ENCODE measurements at regions not wholly inside any gene's neighbourhood (a gene's known extent, or its start where the extent isn't known, plus 50 kb on each side); places are given as distances from the start of the nearest gene placed in this dataset.

- no peak overlapping the region for H3K4me3 ChIP-seq (ENCODE audit: low read depth, low read length)
- DNase-seq (ENCODE audit: low read depth): no peak
- no peak for TF ChIP-seq CTCF (IDR thresholded peaks at IDR 0.05; ENCODE audit: insufficient read depth, low read depth, low read length)
These were observed 546.4 kb downstream of the DTWD2 start for GRCh38 chr5:118441956-118442355.

DNA sequence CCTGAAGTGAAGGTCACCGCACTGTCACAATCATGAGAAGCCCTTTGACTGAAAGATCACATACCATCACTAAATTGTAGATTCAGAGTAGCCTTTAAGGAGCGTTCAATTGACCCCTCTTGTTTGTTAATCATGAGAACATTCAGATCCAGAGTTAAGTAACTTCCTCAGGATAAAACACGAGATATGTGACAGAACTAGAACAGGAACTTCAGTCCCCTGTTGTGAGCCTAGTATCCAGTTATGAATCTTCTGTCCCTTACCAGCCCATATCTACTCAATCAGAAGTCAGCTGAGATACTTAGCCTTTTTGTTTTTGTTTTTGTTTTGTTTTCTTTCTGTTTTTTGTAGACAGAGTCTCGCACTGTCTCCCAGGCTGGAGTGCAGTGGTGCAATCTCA is 547.3 kb downstream of the DTWD2 start:
- no peak overlapping the region for H3K4me3 ChIP-seq (ENCODE audit: low read depth, low read length)
- DNase-seq (ENCODE audit: low read depth): no peak
- TF ChIP-seq CTCF (IDR thresholded peaks at IDR 0.05; ENCODE audit: insufficient read depth, low read depth, low read length): no peak

GRCh38 chr5:118440496-118440895 is 547.9 kb downstream of the DTWD2 start:
- TF ChIP-seq CTCF (IDR thresholded peaks at IDR 0.05; ENCODE audit: insufficient read depth, low read depth, low read length): no peak
- H3K4me3 ChIP-seq (ENCODE audit: low read depth, low read length): no peak overlapping the region
- no peak for DNase-seq (ENCODE audit: low read depth)

DNA sequence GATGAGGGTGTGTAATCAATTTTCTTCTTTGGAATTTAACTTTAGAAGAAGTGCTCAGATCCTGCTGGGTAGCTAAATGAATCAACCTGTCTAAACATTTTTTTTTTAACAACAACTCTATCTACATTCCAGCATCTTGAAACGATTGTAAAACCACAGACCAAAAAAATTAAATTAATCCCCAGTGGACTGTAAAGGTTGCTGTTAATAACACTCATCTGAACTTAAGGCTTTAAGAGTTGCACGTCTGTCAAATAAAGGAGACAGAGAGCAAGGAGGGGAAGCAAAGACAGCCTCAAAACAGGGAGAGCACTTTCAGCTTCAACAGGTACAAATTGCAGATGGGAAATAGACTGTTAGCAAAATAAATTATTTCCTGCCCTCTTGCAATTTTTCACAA is 548.5 kb downstream of the DTWD2 start:
- TF ChIP-seq CTCF (IDR thresholded peaks at IDR 0.05; ENCODE audit: insufficient read depth, low read depth, low read length): no peak
- no peak for DNase-seq (ENCODE audit: low read depth)
- no peak overlapping the region for H3K4me3 ChIP-seq (ENCODE audit: low read depth, low read length)

- H3K4me3 ChIP-seq (ENCODE audit: low read depth, low read length): no peak overlapping the region
- no peak for DNase-seq (ENCODE audit: low read depth)
- no peak for TF ChIP-seq CTCF (IDR thresholded peaks at IDR 0.05; ENCODE audit: insufficient read depth, low read depth, low read length)
These were observed 553.2 kb downstream of the DTWD2 start for GRCh38 chr5:118435131-118435530.

GRCh38 chr5:118434522-118434921 is 553.8 kb downstream of the DTWD2 start:
- no peak overlapping the region for H3K4me3 ChIP-seq (ENCODE audit: low read depth, low read length)
- TF ChIP-seq CTCF (IDR thresholded peaks at IDR 0.05; ENCODE audit: insufficient read depth, low read depth, low read length): no peak
- DNase-seq (ENCODE audit: low read depth): no peak

- H3K4me3 ChIP-seq (ENCODE audit: low read depth, low read length): no peak overlapping the region
- no peak for DNase-seq (ENCODE audit: low read depth)
- no peak for TF ChIP-seq CTCF (IDR thresholded peaks at IDR 0.05; ENCODE audit: insufficient read depth, low read depth, low read length)
These were observed 558.3 kb downstream of the DTWD2 start for GRCh38 chr5:118430076-118430475.
